Endothelial cell of umbilical vein (primary cell): ENCODE measurements at regions not wholly inside any gene's neighbourhood (a gene's known extent, or its start where the extent isn't known, plus 50 kb on each side); places are given as distances from the start of the nearest gene placed in this dataset.

ENCODE experiments used
- BruUV-seq: library from RNA; stranded (reverse); fragments of 400-500 nt; replicated peaks from 2 replicates; lab custom pipeline; 2021; lab: Mats Ljungman, UMichigan
- CTCF ChIA-PET: fragments of 300-600, 350-600 bp; sonication (Branson Sonifier 250); formaldehyde crosslinking; loops from one replicate; lab custom pipeline; 2021; ENCODE audit warnings: antibody characterized with exemption, inconsistent platforms; lab: Charles Lee
- POLR2A ChIA-PET: fragments of 300-600, 350-600 bp; sonication (Branson Sonifier 250); formaldehyde crosslinking; loops from one replicate; lab custom pipeline; 2021; ENCODE audit warnings: antibody characterized with exemption, inconsistent platforms; lab: Charles Lee
- DNase-seq: peaks from one replicate; pipeline ENCODE4 v3.0.0-alpha.2; 2011; ENCODE audit warnings: low read depth, low spot score
- FAIRE-seq: peaks from 2 replicates; lab custom pipeline; 2011; peaks lifted over from hg19 to GRCh38; lab: Jason Lieb, UNC
- H2AFZ ChIP-seq: 2 replicates; pipeline ENCODE4 v1.6.0; 2012; ENCODE audit warnings: low read depth, low read length, control low read depth, inconsistent platforms
- H3K27ac ChIP-seq: 2 replicates; pipeline ENCODE4 v1.5.1; 2011; ENCODE audit warnings: low read depth, mild to moderate bottlenecking, control low read depth, low read length, moderate library complexity; ENCODE audit not compliant: insufficient read depth
- H3K27me3 ChIP-seq, 2 experiments: 2 replicates each; pipeline versions ENCODE4 v1.6.0 to v1.6.1; 2011; ENCODE audit warnings: low read length in 2 of 2, mixed read lengths in 1 of 2; ENCODE audit not compliant: control insufficient read depth in 2 of 2, insufficient read depth in 2 of 2
- H3K36me3 ChIP-seq, 2 experiments: 2 replicates in 1 of 2; 3 replicates in 1 of 2; pipeline ENCODE4 v1.5.1; 2011; ENCODE audit warnings: low read length in 2 of 2, mild to moderate bottlenecking in 1 of 2, moderate library complexity in 1 of 2; ENCODE audit not compliant: control insufficient read depth in 2 of 2, insufficient read depth in 2 of 2; ENCODE audit errors: extremely low read depth in 1 of 2
- H3K4me1 ChIP-seq: 3 replicates; pipeline ENCODE4 v1.5.1; 2011; ENCODE audit warnings: mild to moderate bottlenecking, low read length; ENCODE audit not compliant: control insufficient read depth, insufficient read depth; ENCODE audit errors: extremely low read depth
- H3K4me2 ChIP-seq: 2 replicates; pipeline ENCODE4 v1.6.1; 2011; ENCODE audit warnings: low read length, control low read depth, mixed read lengths; ENCODE audit not compliant: insufficient read depth
- H3K4me3 ChIP-seq, 3 experiments: fragments of 200-600 bp in 1 of 3; sonication (generic), shearing (Covaris generic) in 1 of 3; replicated peaks in 1 of 3; 2 replicates each; pipeline ENCODE4 v1.5.1; 2011 to 2016; ENCODE audit warnings: control low read depth in 3 of 3, low read length in 3 of 3, mild to moderate bottlenecking in 2 of 3, inconsistent platforms in 1 of 3, low read depth in 1 of 3, moderate library complexity in 1 of 3; ENCODE audit not compliant: insufficient read depth in 1 of 3
- H3K79me2 ChIP-seq: 2 replicates; pipeline ENCODE4 v1.6.0; 2012; ENCODE audit warnings: low read length, inconsistent platforms; ENCODE audit not compliant: control insufficient read depth, insufficient read depth
- H3K9ac ChIP-seq: replicated peaks from 2 replicates; pipeline ENCODE3; 2011; ENCODE audit warnings: low read length, control low read depth; ENCODE audit not compliant: insufficient read depth; ENCODE audit errors: extremely low read depth
- H3K9me1 ChIP-seq: replicated peaks from 3 replicates; pipeline ENCODE4 v1.6.0; 2011; ENCODE audit warnings: mild to moderate bottlenecking, low read length; ENCODE audit not compliant: control insufficient read depth, insufficient read depth; ENCODE audit errors: extremely low read depth
- H3K9me3 ChIP-seq: replicated peaks from 2 replicates; pipeline ENCODE4 v1.5.1; 2012; ENCODE audit warnings: low read length, inconsistent platforms; ENCODE audit not compliant: control insufficient read depth, insufficient read depth
- H4K20me1 ChIP-seq: replicated peaks from 2 replicates; pipeline ENCODE3; 2011; ENCODE audit warnings: mild to moderate bottlenecking, low read length; ENCODE audit not compliant: control insufficient read depth, insufficient read depth; ENCODE audit errors: extremely low read depth
- CTCF ChIP-seq, 2 donors: IDR thresholded peaks; 1 replicate in 1 of 2; 2 replicates in 1 of 2; pipeline ENCODE4 v1.5.1; 2011; ENCODE audit warnings: low read length in 2 of 2, mild to moderate bottlenecking in 2 of 2, moderate library complexity in 2 of 2, control low read depth in 1 of 2, inconsistent platforms in 1 of 2, low read depth in 1 of 2; ENCODE audit not compliant: insufficient read depth in 1 of 2; ENCODE audit errors: extremely low read depth in 1 of 2
- FOS ChIP-seq: IDR thresholded peaks from 2 replicates; pipeline ENCODE4 v1.6.1; 2011; ENCODE audit warnings: mild to moderate bottlenecking, low read length, moderate library complexity, borderline replicate concordance; ENCODE audit not compliant: insufficient read depth
- GATA2 ChIP-seq: IDR thresholded peaks from 2 replicates; pipeline ENCODE4 v1.7.0; 2011; ENCODE audit warnings: low read depth, mild to moderate bottlenecking, moderate library complexity, mixed read lengths, low read length; ENCODE audit not compliant: insufficient read length, insufficient read depth
- JUN ChIP-seq: IDR thresholded peaks from 2 replicates; pipeline ENCODE4 v1.6.1; 2011; ENCODE audit warnings: borderline replicate concordance, low read depth; ENCODE audit not compliant: insufficient read length, insufficient read depth
- MAX ChIP-seq: IDR thresholded peaks from 2 replicates; pipeline ENCODE4 v1.6.1; 2011; ENCODE audit not compliant: insufficient read depth, insufficient read length
- MYC ChIP-seq: IDR thresholded peaks from one replicate; pipeline ENCODE4 v1.6.1; 2011; ENCODE audit warnings: mild to moderate bottlenecking, low read depth, low read length
- POLR2A ChIP-seq: IDR thresholded peaks from 2 replicates; pipeline ENCODE4 v1.6.1; 2012; ENCODE audit warnings: low read depth, mild to moderate bottlenecking, control low read depth, low read length
- POLR2AphosphoS5 ChIP-seq: IDR thresholded peaks from 2 replicates; pipeline ENCODE4 v1.6.1; 2012; ENCODE audit warnings: low read depth, mild to moderate bottlenecking, control low read depth, low read length, moderate library complexity; ENCODE audit not compliant: insufficient read depth
- dilution Hi-C: fragments of 300-500 bp; cut with MboI; formaldehyde crosslinking; loops from one replicate; pipeline ENCODE4 v1.15.0; 2019; ENCODE audit warnings: low sequenced_read_pairs; ENCODE audit not compliant: extremely low pct_ligation_motif_present
- intact Hi-C: fragments of 100-400 bp; cut with micrococcal nuclease; formaldehyde crosslinking; loops from one replicate; pipeline ENCODE4 v1.10.0; 2022

- Histone ChIP-seq H3K4me2 (no peak overlapping the region), H3K9me3 (no peaks in the 10 kb centered on the region), H3K27ac (no peak overlapping the region), H2AFZ (no peak overlapping the region), H3K4me1 (no peaks in the 10 kb centered on the region), H3K27me3 (no peaks in the 10 kb centered on the region), H3K79me2 (no peaks in the 10 kb centered on the region), H3K9ac (no peak overlapping the region), H3K36me3 (no peaks in the 10 kb centered on the region), H4K20me1 (no peaks in the 10 kb centered on the region), H3K9me1 (no peaks in the 10 kb centered on the region), H3K4me3 (no peak overlapping the region)
- TF ChIP-seq GATA2 (no peak), POLR2A (no peak), MYC (no peak), MAX (no peak), FOS (no peak), JUN (no peak), CTCF (IDR thresholded peaks at IDR 0.05; ENCODE audit: extremely low read depth in 1 of 2, insufficient read depth in 1 of 2, low read depth in 1 of 2, low read length in 2 of 2) (no peak), POLR2AphosphoS5 (no peak)
- DNase-seq (no peak), FAIRE-seq (no peak)
- ChIA-PET POLR2A (no interaction called here), CTCF (no interaction called here)
- BruUV-seq, result no TSS peak
- dilution Hi-C loops (no loop called here), intact Hi-C loops (no loop called here)
These were observed 176.1 kb upstream of the PLN start for GRCh38 chr6:118371955-118372354.
